H1 (cell line): ENCODE measurements at regions not wholly inside any gene's neighbourhood (a gene's known extent, or its start where the extent isn't known, plus 50 kb on each side); places are given as distances from the start of the nearest gene placed in this dataset.
A peak's percentile ranks its signal among the peaks of the same experiment; 100 is the strongest.

Experiments used
- CTCF ChIA-PET: fragments of 300-600 bp; sonication (Branson Sonifier 250); formaldehyde crosslinking; loops from one replicate; lab custom pipeline; 2021; ENCODE audit not compliant: partially characterized antibody; lab: Charles Lee
- POLR2A ChIA-PET: fragments of 300-600 bp; sonication (Branson Sonifier 250); formaldehyde crosslinking; loops from one replicate; lab custom pipeline; 2021; ENCODE audit warnings: inconsistent platforms; ENCODE audit not compliant: partially characterized antibody; lab: Charles Lee
- DNase-seq, 2 experiments: peaks; one replicate each; pipeline versions ENCODE4 v3.0.0 to v3.0.0-alpha.2; 2010 to 2022; ENCODE audit warnings: low spot score in 2 of 2, low read depth in 1 of 2, mixed read lengths in 1 of 2
- FAIRE-seq: peaks from 2 replicates; lab custom pipeline; 2011; peaks lifted over from hg19 to GRCh38; lab: Jason Lieb, UNC
- H2AFZ ChIP-seq: 2 replicates; pipeline ENCODE4 v1.8.1; 2012; ENCODE audit warnings: low read length, inconsistent platforms
- H2AK5ac ChIP-seq: 2 replicates; pipeline ENCODE4 v1.6.1; 2013; ENCODE audit warnings: low read depth, low read length
- H2BK120ac ChIP-seq: replicated peaks from 2 replicates; pipeline ENCODE3; 2013; ENCODE audit warnings: low read depth, low read length, inconsistent platforms
- H2BK12ac ChIP-seq: 2 replicates; pipeline ENCODE4 v1.6.1; 2013; ENCODE audit warnings: low read depth, low read length
- H2BK15ac ChIP-seq: 2 replicates; pipeline ENCODE4 v1.6.1; 2013; ENCODE audit warnings: low read length
- H2BK20ac ChIP-seq: 2 replicates; pipeline ENCODE4 v1.6.1; 2013; ENCODE audit warnings: low read length
- H2BK5ac ChIP-seq: 2 replicates; pipeline ENCODE4 v1.6.1; 2013; ENCODE audit warnings: low read depth, low read length
- H3K14ac ChIP-seq: 2 replicates; pipeline ENCODE4 v1.6.1; 2013; ENCODE audit warnings: inconsistent platforms; ENCODE audit not compliant: insufficient read length
- H3K18ac ChIP-seq: 2 replicates; pipeline ENCODE4 v1.6.1; 2013; ENCODE audit warnings: low read length; ENCODE audit errors: extremely low read depth
- H3K23ac ChIP-seq: 2 replicates; pipeline ENCODE4 v1.6.1; 2013; ENCODE audit warnings: inconsistent platforms; ENCODE audit not compliant: insufficient read length
- H3K23me2 ChIP-seq: 2 replicates; pipeline ENCODE4 v1.6.1; 2013; ENCODE audit warnings: low read depth, low read length
- H3K27ac ChIP-seq: 2 replicates; pipeline ENCODE4 v1.6.1; 2011; ENCODE audit warnings: low read depth, low read length, inconsistent platforms
- H3K27me3 ChIP-seq, 4 experiments: replicated peaks in 1 of 4; 1 replicate in 1 of 4; 2 replicates in 3 of 4; pipeline versions ENCODE4 v1.6.1 to v1.8.1; 2011 to 2013; ENCODE audit warnings: low read length in 3 of 4, mild to moderate bottlenecking in 3 of 4, inconsistent platforms in 2 of 4, mixed read lengths in 2 of 4, moderate library complexity in 1 of 4; ENCODE audit not compliant: control insufficient read depth in 3 of 4, insufficient read depth in 3 of 4; ENCODE audit errors: extremely low read depth in 1 of 4
- H3K36me3 ChIP-seq, 4 experiments: 2 replicates each; pipeline versions ENCODE4 v1.6.1 to v1.8.1; 2011 to 2013; ENCODE audit warnings: mild to moderate bottlenecking in 4 of 4, low read length in 3 of 4, moderate library complexity in 2 of 4, control low read depth in 1 of 4, inconsistent platforms in 1 of 4; ENCODE audit not compliant: insufficient read depth in 4 of 4, control insufficient read depth in 2 of 4
- H3K4ac ChIP-seq: replicated peaks from 2 replicates; pipeline ENCODE3; 2013; ENCODE audit warnings: low read length, low read depth, mixed read lengths, inconsistent platforms; ENCODE audit not compliant: insufficient read length
- H3K4me1 ChIP-seq, 4 experiments: replicated peaks in 1 of 4; 1 replicate in 1 of 4; 2 replicates in 3 of 4; pipeline versions ENCODE4 v1.6.1 to v1.8.1; 2011 to 2013; ENCODE audit warnings: low read length in 3 of 4, inconsistent platforms in 2 of 4, mixed read lengths in 1 of 4; ENCODE audit not compliant: insufficient read depth in 4 of 4, control insufficient read depth in 3 of 4
- H3K4me2 ChIP-seq, 2 experiments: 2 replicates each; pipeline versions ENCODE4 v1.6.1 to v1.8.1; 2011 to 2013; ENCODE audit warnings: low read depth in 2 of 2, low read length in 2 of 2, control low read depth in 1 of 2, inconsistent platforms in 1 of 2, mild to moderate bottlenecking in 1 of 2; ENCODE audit not compliant: insufficient read depth in 1 of 2
- H3K4me3 ChIP-seq, 4 experiments: fragments of 200-600, 300-600 bp in 1 of 4; sonication (generic), shearing (Covaris generic), sonication (Bioruptor Twin) in 1 of 4; 2 replicates each; pipeline versions ENCODE4 v1.5.1 to v1.8.1; 2011 to 2016; ENCODE audit warnings: low read length in 4 of 4, low read depth in 3 of 4, control low read depth in 2 of 4, inconsistent platforms in 2 of 4, mild to moderate bottlenecking in 2 of 4, mixed read lengths in 1 of 4, moderate library complexity in 1 of 4; ENCODE audit not compliant: insufficient read depth in 2 of 4; ENCODE audit errors: extremely low read depth in 1 of 4
- H3K56ac ChIP-seq: replicated peaks from 2 replicates; pipeline ENCODE3; 2013; ENCODE audit warnings: low read depth, mild to moderate bottlenecking, mixed read lengths, low read length, inconsistent platforms; ENCODE audit not compliant: insufficient read length
- H3K79me1 ChIP-seq: 2 replicates; pipeline ENCODE4 v1.6.1; 2013; ENCODE audit warnings: low read depth, low read length, control low read depth
- H3K79me2 ChIP-seq, 2 experiments: 2 replicates each; pipeline versions ENCODE4 v1.6.1 to v1.8.1; 2012 to 2013; ENCODE audit warnings: low read length in 2 of 2, mild to moderate bottlenecking in 2 of 2, inconsistent platforms in 1 of 2; ENCODE audit not compliant: insufficient read depth in 2 of 2, control insufficient read depth in 1 of 2
- H3K9ac ChIP-seq, 4 experiments: replicated peaks in 1 of 4; 1 replicate in 1 of 4; 2 replicates in 3 of 4; pipeline versions ENCODE4 v1.6.1 to v1.8.1; 2011 to 2013; ENCODE audit warnings: low read depth in 3 of 4, low read length in 3 of 4, control low read depth in 2 of 4, mild to moderate bottlenecking in 2 of 4, moderate library complexity in 2 of 4, inconsistent platforms in 1 of 4; ENCODE audit errors: extremely low read depth in 1 of 4
- H3K9me3 ChIP-seq, 2 experiments: 2 replicates each; pipeline versions ENCODE4 v1.6.1 to v1.8.1; 2012 to 2013; ENCODE audit warnings: mild to moderate bottlenecking in 2 of 2, moderate library complexity in 2 of 2, control low read depth in 1 of 2, inconsistent platforms in 1 of 2, low read depth in 1 of 2, low read length in 1 of 2, mixed read lengths in 1 of 2; ENCODE audit not compliant: insufficient read depth in 2 of 2
- H4K20me1 ChIP-seq, 2 experiments: replicated peaks in 1 of 2; 2 replicates each; pipeline versions ENCODE3 to v1.8.1; 2011 to 2013; ENCODE audit warnings: inconsistent platforms in 2 of 2, low read length in 2 of 2, mild to moderate bottlenecking in 1 of 2; ENCODE audit not compliant: insufficient read depth in 2 of 2, control insufficient read depth in 1 of 2
- H4K5ac ChIP-seq: 2 replicates; pipeline ENCODE4 v1.6.1; 2013; ENCODE audit warnings: low read length, low read depth, mixed read lengths, inconsistent platforms; ENCODE audit not compliant: insufficient read length
- H4K8ac ChIP-seq: 2 replicates; pipeline ENCODE4 v1.8.0; 2013; ENCODE audit warnings: mild to moderate bottlenecking, moderate library complexity, low read length, inconsistent platforms; ENCODE audit not compliant: insufficient read depth; ENCODE audit errors: extremely low read depth
- H4K91ac ChIP-seq: replicated peaks from 2 replicates; pipeline ENCODE3; 2013; ENCODE audit warnings: low read length, mixed read lengths, inconsistent platforms; ENCODE audit not compliant: insufficient read length
- RAD21 ChIP-seq, 2 experiments: IDR thresholded peaks in 1 of 2; conservative IDR thresholded peaks in 1 of 2; 2 replicates each; pipeline ENCODE4 v1.6.1; 2011; ENCODE audit warnings: low read depth in 2 of 2, low read length in 2 of 2, improper control_type of control experiment in 1 of 2, inconsistent platforms in 1 of 2, mild to moderate bottlenecking in 1 of 2, moderate library complexity in 1 of 2
- TAF7 ChIP-seq: optimal IDR thresholded peaks from 2 replicates; pipeline ENCODE3; 2011; ENCODE audit warnings: low read depth, mild to moderate bottlenecking, inconsistent platforms, low read length, moderate library complexity, borderline replicate concordance
- TEAD4 ChIP-seq: IDR thresholded peaks from 2 replicates; pipeline ENCODE4 v1.6.1; 2012; ENCODE audit warnings: low read depth, low read length, inconsistent platforms, mixed read lengths
- WGBS, 2 experiments: shearing (Covaris generic) in 1 of 2; methylation state at CpG; one replicate each; pipeline versions ENCODE4 v1.1.6 to v1.1.7; 2013 to 2015; ENCODE audit warnings: low lambda C conversion rate in 2 of 2, mixed read lengths in 2 of 2, inconsistent platforms in 1 of 2, low coverage in 1 of 2, missing lambda C conversion rate in 1 of 2; ENCODE audit not compliant: insufficient replicate concordance in 2 of 2, insufficient coverage in 1 of 2, insufficient read length in 1 of 2; ENCODE audit errors: extremely low coverage in 1 of 2, missing lambda C conversion rate in 1 of 2; 5-methylcytosine and 5-hydroxymethylcytosine counted together

DNA sequence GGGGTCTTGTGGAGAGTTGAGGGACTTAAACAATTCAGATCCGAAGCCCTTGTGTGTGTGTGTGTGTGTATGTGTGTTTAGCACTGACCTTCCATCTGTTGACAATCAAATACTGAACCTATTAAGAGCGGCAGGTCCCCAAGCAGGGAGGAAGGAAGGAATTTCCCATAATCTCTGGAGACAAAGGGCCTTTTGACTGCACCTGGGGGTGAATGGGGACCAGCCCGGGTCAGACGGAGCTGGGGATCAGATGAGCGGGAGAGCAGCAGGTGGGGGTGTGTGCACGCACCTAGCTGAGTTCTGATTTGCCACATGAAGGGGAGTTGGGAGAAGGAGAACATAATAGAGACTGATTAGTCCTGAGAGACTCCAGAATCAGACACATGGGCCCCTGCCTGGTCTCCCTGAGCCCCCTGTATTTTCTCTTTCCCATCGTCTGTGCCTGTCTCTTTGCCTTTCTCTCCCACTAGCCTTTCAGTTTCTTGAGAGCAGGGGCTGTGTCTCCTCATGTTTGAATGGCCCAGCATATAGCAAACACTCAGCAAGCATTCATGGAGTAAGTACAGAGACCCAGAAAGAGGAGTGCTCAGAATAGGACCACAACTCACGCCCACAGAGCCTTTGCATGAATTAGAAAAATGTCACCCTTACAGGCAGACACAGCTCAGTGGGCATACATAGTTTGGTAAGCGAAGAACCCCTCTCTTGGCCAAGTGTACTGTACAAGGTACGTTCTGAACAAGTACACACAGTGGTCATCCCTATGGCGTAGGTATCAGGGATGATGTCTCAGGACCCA is 288.3 kb upstream of the HABP2 start:
- Histone ChIP-seq H2BK5ac (no peak overlapping the region), H3K79me1 (no peaks in the 10 kb centered on the region), H4K91ac (no peak overlapping the region), H3K9ac (no peak overlapping the region), H3K36me3 (no peaks in the 10 kb centered on the region), H3K27me3 (no peaks in the 10 kb centered on the region; a peak in 2 of 7 replicates), H4K8ac (no peak overlapping the region), H3K4me3 (no peak overlapping the region), H3K14ac (no peak overlapping the region), H3K4me1 (peaks cover 0 to 10% (median 5%) of the 10 kb centered on the region in 4 experiments; a peak in 5 of 7 replicates), H3K4me2 (peak overlapping the region in 1 of 2 experiments; percentile 3; a peak in 1 of 4 replicates), H3K4ac (no peak overlapping the region), H3K23me2 (no peaks in the 10 kb centered on the region), H3K23ac (no peak overlapping the region), H2BK20ac (peak overlapping the region; percentile 28; the same call in 1 of the 2 replicates), H3K9me3 (no peaks in the 10 kb centered on the region), H2BK15ac (no peak overlapping the region), H4K20me1 (no peaks in the 10 kb centered on the region)
- 66% methylated on average over 11 of the region's 11 CpGs; no CpG with 5 or more reads in 1 of the 2 experiments for WGBS, 2 experiments
- TF ChIP-seq RAD21 (IDR thresholded peaks at IDR 0.05 in 1 of 2, conservative IDR thresholded peaks at IDR 0.05 in 1 of 2; ENCODE audit: low read depth in 2 of 2, low read length in 2 of 2) (peak in 1 of 2 experiments; percentile 7; a peak in 1 of 4 replicates), TAF7 (no peak), TEAD4 (0 out of 2 replicates have a peak, but pooled peaks have one; percentile 7)
- TF ChIP-seq, all 59 proteins: peak for 2
- H2AFZ ChIP-seq, result 0 out of 2 replicates have a peak overlapping the region, but pooled peaks have one; percentile 20
- H2BK12ac ChIP-seq, result peak overlapping the region; percentile 77; the same call in 1 of the 2 replicates
- no peak overlapping the region for H4K5ac ChIP-seq
- no peak for DNase-seq
- H3K18ac ChIP-seq, result no peak overlapping the region; the same call in 1 of the 2 replicates
- ChIA-PET CTCF (interaction anchor here (0.6 to 1.6 kb wide), 10 partner anchors 10 to 120 kb away, joined by 3 to 6 read pairs (median 4); no protein-coding TSS in a partner anchor), POLR2A (interaction anchor here (0.6 to 0.9 kb wide), 2 partner anchors 9 to 286 kb away, joined by 3 read pairs; no protein-coding TSS in a partner anchor)
- no peak for FAIRE-seq
- H3K79me2 ChIP-seq, result no peaks in the 10 kb centered on the region
- H2AK5ac ChIP-seq, result no peak overlapping the region
- H3K27ac ChIP-seq, result no peak overlapping the region
- no peak overlapping the region for H3K56ac ChIP-seq
- no peak overlapping the region for H2BK120ac ChIP-seq
